ENCODE measurements at regions not wholly inside any gene's neighbourhood (a gene's known extent, or its start where the extent isn't known, plus 50 kb on each side); places are given as distances from the start of the nearest gene placed in this dataset.
A peak's percentile ranks its signal among the peaks of the same experiment; 100 is the strongest.

DNA sequence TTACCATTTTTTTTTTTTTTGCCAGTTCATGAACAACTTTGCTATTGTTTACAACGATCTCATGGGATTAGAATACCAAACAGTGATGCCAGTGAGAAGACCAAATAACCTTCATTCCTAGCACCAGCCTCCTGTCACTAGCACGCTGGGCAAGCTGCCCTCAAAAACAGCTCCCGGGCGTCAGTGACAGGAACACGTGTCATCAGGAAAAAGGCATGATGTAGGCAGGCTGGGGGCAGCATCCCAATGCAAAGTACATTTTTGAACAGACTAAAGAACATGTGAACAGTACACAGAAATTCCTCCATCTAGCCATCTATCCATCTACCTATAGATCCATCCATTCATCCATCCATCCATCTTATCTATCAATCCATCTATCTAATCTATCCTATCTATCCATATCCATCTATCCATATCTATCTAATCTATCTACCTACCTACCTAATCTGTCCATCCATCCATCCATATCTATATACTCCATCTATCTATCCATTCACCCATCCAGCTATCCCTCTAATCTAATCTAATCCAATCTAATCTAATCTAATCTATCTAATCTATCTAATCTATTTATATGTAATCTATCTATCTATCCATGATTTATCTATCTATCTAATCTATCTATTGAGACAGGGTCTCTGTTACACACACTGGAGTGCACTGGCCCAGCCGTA is 378.5 kb downstream of the SHANK2 start:
- no peak overlapping the region for H3K27ac ChIP-seq (replicated peaks; ENCODE audit: low read length)
- peak overlapping the region; percentile 38 for H2AFZ ChIP-seq (ENCODE audit: low read length)
- H3K14ac ChIP-seq (ENCODE audit: low read length): no peak overlapping the region
- DNase-seq (ENCODE audit: low spot score): no peak
- no CpG with 5 or more reads among the region's 6 CpGs for WGBS, 2 donors (ENCODE audit: extremely low coverage in 2 of 2, insufficient read length in 2 of 2, insufficient replicate concordance in 1 of 2)
- H3K27me3 ChIP-seq (ENCODE audit: control insufficient read depth in 3 of 3, insufficient read depth in 3 of 3, low read depth in 1 of 3, low read length in 3 of 3): no peaks in the 10 kb centered on the region
- no peak overlapping the region for H3K4ac ChIP-seq (ENCODE audit: low read length)
- no peak overlapping the region for H4K8ac ChIP-seq (ENCODE audit: low read depth, low read length)
- H2BK15ac ChIP-seq (ENCODE audit: low read length): no peak overlapping the region
- no peak overlapping the region for H2BK5ac ChIP-seq (ENCODE audit: low read length)
- H3K9ac ChIP-seq (ENCODE audit: low read depth, low read length, poor library complexity): no peak overlapping the region
- no peaks in the 10 kb centered on the region for H3K79me1 ChIP-seq (ENCODE audit: low read depth, low read length)
- H3K36me3 ChIP-seq (replicated peaks in 1 of 2; ENCODE audit: control insufficient read depth in 2 of 2, insufficient read depth in 2 of 2, low read length in 2 of 2): no peaks in the 10 kb centered on the region
- no peak overlapping the region for H2BK120ac ChIP-seq (ENCODE audit: low read depth, low read length)
- no peak overlapping the region for H3K18ac ChIP-seq (ENCODE audit: low read length)
- H3K4me3 ChIP-seq (ENCODE audit: low read length in 2 of 2): no peak overlapping the region
- H3K4me1 ChIP-seq (ENCODE audit: control insufficient read depth in 2 of 2, insufficient read depth in 1 of 2, low read depth in 1 of 2, low read length in 2 of 2): peaks cover 13 to 35% of the 10 kb centered on the region in 2 donors
- no peak overlapping the region for H2AK5ac ChIP-seq (ENCODE audit: low read depth, low read length)
- H4K91ac ChIP-seq (ENCODE audit: low read depth, low read length, poor library complexity): no peak overlapping the region
- H3K4me2 ChIP-seq (ENCODE audit: insufficient read depth, low read length, poor library complexity, severe bottlenecking): no peak overlapping the region
- no peak overlapping the region for H2BK12ac ChIP-seq (ENCODE audit: low read length)
- no peak overlapping the region for H3K23ac ChIP-seq (ENCODE audit: low read depth, low read length, poor library complexity)
- H3K9me3 ChIP-seq (replicated peaks in 1 of 2; ENCODE audit: control insufficient read depth in 2 of 2, insufficient read depth in 1 of 2, low read depth in 1 of 2, low read length in 2 of 2): no peaks in the 10 kb centered on the region

DNA sequence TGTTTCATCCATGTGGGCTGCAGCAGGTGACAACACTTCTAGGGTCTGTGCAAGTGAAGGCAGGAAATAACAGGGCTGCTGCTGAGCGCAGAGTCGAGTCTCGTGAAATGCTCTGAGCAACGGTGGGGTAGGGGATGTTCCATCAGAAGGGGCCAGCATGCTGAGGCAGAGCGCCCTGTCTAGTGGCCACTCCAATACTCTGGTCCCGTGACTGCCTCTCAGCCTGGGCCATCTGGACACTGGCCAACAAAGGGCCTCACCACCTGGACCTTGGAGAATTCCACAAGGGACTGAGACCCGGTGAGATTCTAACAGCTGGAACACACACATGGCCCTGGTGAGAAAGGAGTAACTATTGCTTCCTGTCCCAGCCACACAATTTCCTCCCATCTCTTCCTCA is 375.7 kb downstream of the SHANK2 start:
- no peak for DNase-seq (ENCODE audit: low spot score)
- Histone ChIP-seq H3K4ac (ENCODE audit: low read length) (no peak overlapping the region), H2AFZ (ENCODE audit: low read length) (peak overlapping the region; percentile 69), H3K79me1 (ENCODE audit: low read depth, low read length) (no peaks in the 10 kb centered on the region), H3K23ac (ENCODE audit: low read depth, low read length, poor library complexity) (peak overlapping the region; percentile 15), H3K4me1 (ENCODE audit: control insufficient read depth in 2 of 2, insufficient read depth in 1 of 2, low read depth in 1 of 2, low read length in 2 of 2) (peaks cover 13 to 35% of the 10 kb centered on the region in 2 donors), H3K18ac (ENCODE audit: low read length) (peak overlapping the region; percentile 85), H3K9ac (ENCODE audit: low read depth, low read length, poor library complexity) (no peak overlapping the region), H3K9me3 (replicated peaks in 1 of 2; ENCODE audit: control insufficient read depth in 2 of 2, insufficient read depth in 1 of 2, low read depth in 1 of 2, low read length in 2 of 2) (no peaks in the 10 kb centered on the region), H2BK120ac (ENCODE audit: low read depth, low read length) (no peak overlapping the region), H3K36me3 (replicated peaks in 1 of 2; ENCODE audit: control insufficient read depth in 2 of 2, insufficient read depth in 2 of 2, low read length in 2 of 2) (no peaks in the 10 kb centered on the region), H4K8ac (ENCODE audit: low read depth, low read length) (no peak overlapping the region), H4K91ac (ENCODE audit: low read depth, low read length, poor library complexity) (no peak overlapping the region), H3K27ac (replicated peaks; ENCODE audit: low read length) (no peak overlapping the region), H2AK5ac (ENCODE audit: low read depth, low read length) (no peak overlapping the region), H3K27me3 (ENCODE audit: control insufficient read depth in 3 of 3, insufficient read depth in 3 of 3, low read depth in 1 of 3, low read length in 3 of 3) (no peaks in the 10 kb centered on the region), H3K4me2 (ENCODE audit: insufficient read depth, low read length, poor library complexity, severe bottlenecking) (no peak overlapping the region), H2BK12ac (ENCODE audit: low read length) (no peak overlapping the region), H3K4me3 (ENCODE audit: low read length in 2 of 2) (no peak overlapping the region), H3K14ac (ENCODE audit: low read length) (no peak overlapping the region), H2BK5ac (ENCODE audit: low read length) (no peak overlapping the region), H2BK15ac (ENCODE audit: low read length) (no peak overlapping the region)
- no CpG with 5 or more reads among the region's 7 CpGs for WGBS, 2 donors (ENCODE audit: extremely low coverage in 2 of 2, insufficient read length in 2 of 2, insufficient replicate concordance in 1 of 2)

DNA sequence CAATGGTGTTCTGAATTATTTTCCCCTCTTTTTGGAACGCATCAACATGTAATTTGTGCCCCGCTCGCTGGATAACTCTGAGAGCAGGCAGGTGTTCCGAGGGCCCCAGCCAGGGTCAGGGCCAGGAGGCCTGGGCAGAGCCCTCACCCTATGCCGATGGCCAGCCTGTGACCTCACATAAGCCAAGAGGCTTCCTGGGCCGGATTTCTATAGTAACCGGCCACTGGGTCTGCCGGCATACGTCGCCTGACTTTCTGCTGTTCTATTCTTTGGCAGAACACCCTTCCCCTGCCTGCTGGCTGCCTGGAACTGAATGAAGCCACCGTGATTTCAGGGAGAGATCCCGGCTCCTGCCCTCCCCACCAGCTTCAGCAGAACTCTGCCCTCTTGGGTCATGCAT is 375.2 kb downstream of the SHANK2 start:
- Histone ChIP-seq H3K79me1 (ENCODE audit: low read depth, low read length) (no peaks in the 10 kb centered on the region), H2BK5ac (ENCODE audit: low read length) (no peak overlapping the region), H2AK5ac (ENCODE audit: low read depth, low read length) (no peak overlapping the region), H3K9ac (ENCODE audit: low read depth, low read length, poor library complexity) (no peak overlapping the region), H3K27ac (replicated peaks; ENCODE audit: low read length) (no peak overlapping the region), H3K27me3 (ENCODE audit: control insufficient read depth in 3 of 3, insufficient read depth in 3 of 3, low read depth in 1 of 3, low read length in 3 of 3) (no peaks in the 10 kb centered on the region), H3K4ac (ENCODE audit: low read length) (no peak overlapping the region), H3K9me3 (replicated peaks in 1 of 2; ENCODE audit: control insufficient read depth in 2 of 2, insufficient read depth in 1 of 2, low read depth in 1 of 2, low read length in 2 of 2) (no peaks in the 10 kb centered on the region), H3K36me3 (replicated peaks in 1 of 2; ENCODE audit: control insufficient read depth in 2 of 2, insufficient read depth in 2 of 2, low read length in 2 of 2) (no peaks in the 10 kb centered on the region), H3K18ac (ENCODE audit: low read length) (no peak overlapping the region), H3K14ac (ENCODE audit: low read length) (no peak overlapping the region), H3K4me3 (ENCODE audit: low read length in 2 of 2) (no peak overlapping the region), H3K4me1 (ENCODE audit: control insufficient read depth in 2 of 2, insufficient read depth in 1 of 2, low read depth in 1 of 2, low read length in 2 of 2) (peaks cover 13 to 36% of the 10 kb centered on the region in 2 donors), H4K91ac (ENCODE audit: low read depth, low read length, poor library complexity) (no peak overlapping the region), H4K8ac (ENCODE audit: low read depth, low read length) (no peak overlapping the region), H2BK15ac (ENCODE audit: low read length) (no peak overlapping the region), H3K4me2 (ENCODE audit: insufficient read depth, low read length, poor library complexity, severe bottlenecking) (no peak overlapping the region), H2AFZ (ENCODE audit: low read length) (peak overlapping the region; percentile 69), H2BK12ac (ENCODE audit: low read length) (no peak overlapping the region), H2BK120ac (ENCODE audit: low read depth, low read length) (no peak overlapping the region), H3K23ac (ENCODE audit: low read depth, low read length, poor library complexity) (no peak overlapping the region)
- no peak for DNase-seq (ENCODE audit: low spot score)
- no CpG with 5 or more reads among the region's 12 CpGs for WGBS, 2 donors (ENCODE audit: extremely low coverage in 2 of 2, insufficient read length in 2 of 2, insufficient replicate concordance in 1 of 2)

DNA sequence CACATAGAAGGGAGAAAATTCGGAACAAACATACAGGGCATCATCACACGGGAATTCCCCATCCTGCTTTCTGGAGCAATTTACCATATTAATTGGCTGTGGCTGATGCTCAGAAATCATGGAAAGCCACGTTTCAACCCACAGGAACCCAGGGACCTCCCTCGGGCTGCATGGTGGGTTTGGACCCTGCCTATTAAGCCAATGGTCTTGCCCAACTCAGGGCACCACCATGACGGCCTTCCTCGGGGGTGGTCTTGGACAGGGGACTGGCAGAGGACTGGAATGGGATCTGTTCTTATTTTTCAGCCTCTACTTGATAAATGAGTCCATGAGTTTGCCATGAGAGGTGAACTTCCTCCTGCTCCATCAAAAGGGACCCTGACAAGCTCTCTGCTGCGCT is 374.0 kb downstream of the SHANK2 start:
- H2AFZ ChIP-seq (ENCODE audit: low read length): no peak overlapping the region
- no peak overlapping the region for H3K4me2 ChIP-seq (ENCODE audit: insufficient read depth, low read length, poor library complexity, severe bottlenecking)
- no peak overlapping the region for H2BK15ac ChIP-seq (ENCODE audit: low read length)
- no peak overlapping the region for H3K18ac ChIP-seq (ENCODE audit: low read length)
- no peak overlapping the region for H3K9ac ChIP-seq (ENCODE audit: low read depth, low read length, poor library complexity)
- H4K91ac ChIP-seq (ENCODE audit: low read depth, low read length, poor library complexity): no peak overlapping the region
- no peak overlapping the region for H3K27ac ChIP-seq (replicated peaks; ENCODE audit: low read length)
- no CpG with 5 or more reads among the region's 7 CpGs for WGBS, 2 donors (ENCODE audit: extremely low coverage in 2 of 2, insufficient read length in 2 of 2, insufficient replicate concordance in 1 of 2)
- no peak overlapping the region for H3K14ac ChIP-seq (ENCODE audit: low read length)
- H4K8ac ChIP-seq (ENCODE audit: low read depth, low read length): no peak overlapping the region
- DNase-seq (ENCODE audit: low spot score): no peak
- H3K9me3 ChIP-seq (replicated peaks in 1 of 2; ENCODE audit: control insufficient read depth in 2 of 2, insufficient read depth in 1 of 2, low read depth in 1 of 2, low read length in 2 of 2): no peaks in the 10 kb centered on the region
- no peaks in the 10 kb centered on the region for H3K36me3 ChIP-seq (replicated peaks in 1 of 2; ENCODE audit: control insufficient read depth in 2 of 2, insufficient read depth in 2 of 2, low read length in 2 of 2)
- no peak overlapping the region for H3K4me3 ChIP-seq (ENCODE audit: low read length in 2 of 2)
- no peaks in the 10 kb centered on the region for H3K79me1 ChIP-seq (ENCODE audit: low read depth, low read length)
- H3K23ac ChIP-seq (ENCODE audit: low read depth, low read length, poor library complexity): no peak overlapping the region
- H3K27me3 ChIP-seq (ENCODE audit: control insufficient read depth in 3 of 3, insufficient read depth in 3 of 3, low read depth in 1 of 3, low read length in 3 of 3): no peaks in the 10 kb centered on the region
- H2BK12ac ChIP-seq (ENCODE audit: low read length): no peak overlapping the region
- H3K4ac ChIP-seq (ENCODE audit: low read length): no peak overlapping the region
- no peak overlapping the region for H2BK5ac ChIP-seq (ENCODE audit: low read length)
- no peak overlapping the region for H2BK120ac ChIP-seq (ENCODE audit: low read depth, low read length)
- peaks cover 10 to 29% of the 10 kb centered on the region in 2 donors for H3K4me1 ChIP-seq (ENCODE audit: control insufficient read depth in 2 of 2, insufficient read depth in 1 of 2, low read depth in 1 of 2, low read length in 2 of 2)
- no peak overlapping the region for H2AK5ac ChIP-seq (ENCODE audit: low read depth, low read length)
